Rectal smooth muscle tissue (tissue), 1 donor: ENCODE measurements at regions not wholly inside any gene's neighbourhood (a gene's known extent, or its start where the extent isn't known, plus 50 kb on each side); places are given as distances from the start of the nearest gene placed in this dataset.
A peak's percentile ranks its signal among the peaks of the same experiment; 100 is the strongest.

Source experiments
- H3K27ac ChIP-seq: one replicate; pipeline ENCODE4 v1.7.0; 2013; ENCODE audit warnings: low read depth, low read length, inconsistent platforms
- H3K27me3 ChIP-seq: one replicate; pipeline ENCODE4 v1.7.0; 2013; ENCODE audit warnings: low read length; ENCODE audit not compliant: control insufficient read depth, insufficient read depth
- H3K36me3 ChIP-seq: one replicate; pipeline ENCODE4 v1.7.0; 2013; ENCODE audit warnings: low read length; ENCODE audit not compliant: control insufficient read depth, insufficient read depth
- H3K4me1 ChIP-seq: one replicate; pipeline ENCODE4 v1.7.0; 2013; ENCODE audit warnings: low read length; ENCODE audit not compliant: control insufficient read depth, insufficient read depth
- H3K4me3 ChIP-seq: one replicate; pipeline ENCODE4 v1.7.0; 2013; ENCODE audit warnings: low read length
- H3K9ac ChIP-seq: one replicate; pipeline ENCODE4 v1.7.0; 2013; ENCODE audit warnings: low read length

GRCh38 chr3:162365066-162365719, 868.6 kb downstream of the OTOL1 start:
- Histone ChIP-seq H3K9ac (no peak overlapping the region), H3K36me3 (no peaks in the 10 kb centered on the region)

GRCh38 chr3:162366166-162366766, 869.7 kb downstream of the OTOL1 start:
- Histone ChIP-seq H3K9ac (no peak overlapping the region), H3K4me3 (no peak overlapping the region), H3K4me1 (peaks cover 17% of the 10 kb centered on the region), H3K27ac (no peak overlapping the region), H3K36me3 (no peaks in the 10 kb centered on the region), H3K27me3 (no peaks in the 10 kb centered on the region)

More at GRCh38 chr3:162365066-162365719, 868.6 kb downstream of the OTOL1 start:
- no peaks in the 10 kb centered on the region for H3K27me3 ChIP-seq
- H3K4me3 ChIP-seq = no peak overlapping the region
- peaks cover 17% of the 10 kb centered on the region for H3K4me1 ChIP-seq
- H3K27ac ChIP-seq = no peak overlapping the region

GRCh38 chr3:162367429-162368260, 871.0 kb downstream of the OTOL1 start:
- no peak overlapping the region for H3K9ac ChIP-seq
- H3K27ac ChIP-seq = no peak overlapping the region
- no peaks in the 10 kb centered on the region for H3K36me3 ChIP-seq
- H3K4me3 ChIP-seq = peak overlapping the region; percentile 21
- no peaks in the 10 kb centered on the region for H3K27me3 ChIP-seq
- H3K4me1 ChIP-seq = peaks cover 17% of the 10 kb centered on the region

GRCh38 chr3:162368417-162368816, 871.8 kb downstream of the OTOL1 start:
- Histone ChIP-seq H3K27ac (no peak overlapping the region), H3K4me1 (peaks cover 17% of the 10 kb centered on the region), H3K4me3 (no peak overlapping the region), H3K27me3 (no peaks in the 10 kb centered on the region), H3K36me3 (no peaks in the 10 kb centered on the region), H3K9ac (no peak overlapping the region)

GRCh38 chr3:162369306-162369705, 872.7 kb downstream of the OTOL1 start:
- Histone ChIP-seq H3K27me3 (no peaks in the 10 kb centered on the region), H3K4me1 (peaks cover 17% of the 10 kb centered on the region), H3K36me3 (no peaks in the 10 kb centered on the region)

GRCh38 chr3:162370141-162370540, 873.5 kb downstream of the OTOL1 start:
- Histone ChIP-seq H3K9ac (no peak overlapping the region), H3K27me3 (no peaks in the 10 kb centered on the region), H3K4me3 (no peak overlapping the region), H3K27ac (no peak overlapping the region), H3K4me1 (peaks cover 17% of the 10 kb centered on the region), H3K36me3 (no peaks in the 10 kb centered on the region)

More at GRCh38 chr3:162369306-162369705, 872.7 kb downstream of the OTOL1 start:
- Histone ChIP-seq H3K9ac (no peak overlapping the region), H3K27ac (no peak overlapping the region), H3K4me3 (no peak overlapping the region)

GRCh38 chr3:162376761-162377160, 880.2 kb downstream of the OTOL1 start:
- Histone ChIP-seq H3K27me3 (no peaks in the 10 kb centered on the region), H3K27ac (no peak overlapping the region), H3K4me3 (no peak overlapping the region), H3K36me3 (no peaks in the 10 kb centered on the region), H3K4me1 (no peaks in the 10 kb centered on the region), H3K9ac (no peak overlapping the region)

- no peak overlapping the region for H3K9ac ChIP-seq
- H3K36me3 ChIP-seq = no peaks in the 10 kb centered on the region
- no peak overlapping the region for H3K27ac ChIP-seq
- H3K27me3 ChIP-seq = no peaks in the 10 kb centered on the region
- no peaks in the 10 kb centered on the region for H3K4me1 ChIP-seq
- H3K4me3 ChIP-seq = no peak overlapping the region
Observed at GRCh38 chr3:162377608-162378007, 881.0 kb downstream of the OTOL1 start.

GRCh38 chr3:162385387-162385786, 888.8 kb downstream of the OTOL1 start:
- Histone ChIP-seq H3K36me3 (no peaks in the 10 kb centered on the region), H3K4me1 (no peaks in the 10 kb centered on the region), H3K9ac (no peak overlapping the region), H3K27me3 (no peaks in the 10 kb centered on the region), H3K27ac (no peak overlapping the region), H3K4me3 (no peak overlapping the region)

GRCh38 chr3:162390891-162391290, 894.3 kb downstream of the OTOL1 start:
- H3K9ac ChIP-seq = no peak overlapping the region
- no peaks in the 10 kb centered on the region for H3K4me1 ChIP-seq
- H3K27ac ChIP-seq = no peak overlapping the region
- H3K36me3 ChIP-seq = no peaks in the 10 kb centered on the region
- no peak overlapping the region for H3K4me3 ChIP-seq
- no peaks in the 10 kb centered on the region for H3K27me3 ChIP-seq

GRCh38 chr3:162391301-162391700, 894.7 kb downstream of the OTOL1 start:
- Histone ChIP-seq H3K4me3 (no peak overlapping the region), H3K4me1 (no peaks in the 10 kb centered on the region), H3K27me3 (no peaks in the 10 kb centered on the region), H3K9ac (no peak overlapping the region), H3K27ac (no peak overlapping the region), H3K36me3 (no peaks in the 10 kb centered on the region)

- H3K9ac ChIP-seq = no peak overlapping the region
- H3K4me1 ChIP-seq = no peaks in the 10 kb centered on the region
- H3K36me3 ChIP-seq = no peaks in the 10 kb centered on the region
- H3K27me3 ChIP-seq = no peaks in the 10 kb centered on the region
- H3K4me3 ChIP-seq = no peak overlapping the region
- no peak overlapping the region for H3K27ac ChIP-seq
Observed at GRCh38 chr3:162395496-162395895, 898.9 kb downstream of the OTOL1 start.
